Brain microvascular endothelial cell (primary cell): ENCODE measurements at regions not wholly inside any gene's neighbourhood (a gene's known extent, or its start where the extent isn't known, plus 50 kb on each side); places are given as distances from the start of the nearest gene placed in this dataset.
"Not testable (repeated sequence)": the region's sequence is repeated elsewhere in the genome, so short reads cannot be mapped to it uniquely, and the experiment has no call there.

Experiments
- DNase-seq: peaks from one replicate; pipeline ENCODE4 v3.0.0-alpha.2; 2020
- H3K27ac ChIP-seq: fragments of 250-450 bp; sonication (Bioruptor Pico); 2 replicates; pipeline ENCODE4 v1.5.1; 2020; ENCODE audit warnings: mild to moderate bottlenecking, moderate library complexity
- H3K27me3 ChIP-seq: fragments of 250-450 bp; sonication (Bioruptor Pico); replicated peaks from 2 replicates; pipeline ENCODE4 v1.5.1; 2020; ENCODE audit warnings: mild to moderate bottlenecking
- H3K36me3 ChIP-seq: fragments of 250-450 bp; sonication (Bioruptor Pico); replicated peaks from 2 replicates; pipeline ENCODE4 v1.5.1; 2020; ENCODE audit warnings: mild to moderate bottlenecking
- H3K4me3 ChIP-seq: 2 replicates; pipeline ENCODE4 v1.5.1; 2011; ENCODE audit warnings: low read depth, mild to moderate bottlenecking, control low read depth, low read length, moderate library complexity
- in situ Hi-C: cut with HindIII; loops from 2 replicates; pipeline ENCODE4 v1.10.0; 2017; ENCODE audit warnings: low sequenced_read_pairs, low pct_ligation_motif_present
- TF ChIP-seq, protein P1 (sequence below): IDR thresholded peaks from 2 replicates; pipeline ENCODE4 v1.5.1; 2011; ENCODE audit warnings: low read depth, mild to moderate bottlenecking, moderate library complexity, low read length, control low read depth, inconsistent platforms; ENCODE audit errors: missing control alignments

DNA sequence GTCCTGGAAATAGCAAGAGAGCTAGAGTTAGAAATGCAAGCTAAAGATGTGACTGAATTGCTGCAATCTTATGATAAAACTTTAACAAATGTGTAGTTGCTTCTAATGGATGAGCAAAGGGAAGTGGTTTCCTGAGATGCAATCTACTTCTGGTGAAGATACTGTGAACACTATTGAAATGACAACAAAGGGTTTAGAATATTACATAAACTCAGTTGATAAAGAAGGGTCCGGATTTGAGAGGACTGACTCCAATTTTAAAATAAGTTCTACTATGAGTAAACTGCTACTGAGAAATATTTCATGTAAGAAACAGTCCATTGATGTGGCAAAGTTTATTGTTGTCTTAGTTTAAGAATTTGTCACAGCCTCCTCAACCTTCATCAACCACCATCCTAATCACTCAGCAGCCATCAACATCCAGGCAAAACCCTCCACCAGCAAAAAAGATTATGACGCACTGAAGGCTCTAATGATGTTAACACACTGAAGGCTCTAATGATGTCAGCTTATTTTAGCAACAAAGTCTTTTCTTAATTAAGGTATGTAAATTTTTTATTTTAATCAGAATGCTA lies 376.2 kb downstream of the CDH10 start:
- Histone ChIP-seq H3K4me3 (no peak overlapping the region), H3K36me3 (no peaks in the 10 kb centered on the region), H3K27me3 (no peaks in the 10 kb centered on the region), H3K27ac (no peak overlapping the region)
- DNase-seq: no peak
- in situ Hi-C loops: no loop called here
- TF ChIP-seq, protein P1, sequence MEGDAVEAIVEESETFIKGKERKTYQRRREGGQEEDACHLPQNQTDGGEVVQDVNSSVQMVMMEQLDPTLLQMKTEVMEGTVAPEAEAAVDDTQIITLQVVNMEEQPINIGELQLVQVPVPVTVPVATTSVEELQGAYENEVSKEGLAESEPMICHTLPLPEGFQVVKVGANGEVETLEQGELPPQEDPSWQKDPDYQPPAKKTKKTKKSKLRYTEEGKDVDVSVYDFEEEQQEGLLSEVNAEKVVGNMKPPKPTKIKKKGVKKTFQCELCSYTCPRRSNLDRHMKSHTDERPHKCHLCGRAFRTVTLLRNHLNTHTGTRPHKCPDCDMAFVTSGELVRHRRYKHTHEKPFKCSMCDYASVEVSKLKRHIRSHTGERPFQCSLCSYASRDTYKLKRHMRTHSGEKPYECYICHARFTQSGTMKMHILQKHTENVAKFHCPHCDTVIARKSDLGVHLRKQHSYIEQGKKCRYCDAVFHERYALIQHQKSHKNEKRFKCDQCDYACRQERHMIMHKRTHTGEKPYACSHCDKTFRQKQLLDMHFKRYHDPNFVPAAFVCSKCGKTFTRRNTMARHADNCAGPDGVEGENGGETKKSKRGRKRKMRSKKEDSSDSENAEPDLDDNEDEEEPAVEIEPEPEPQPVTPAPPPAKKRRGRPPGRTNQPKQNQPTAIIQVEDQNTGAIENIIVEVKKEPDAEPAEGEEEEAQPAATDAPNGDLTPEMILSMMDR: no peak

DNA sequence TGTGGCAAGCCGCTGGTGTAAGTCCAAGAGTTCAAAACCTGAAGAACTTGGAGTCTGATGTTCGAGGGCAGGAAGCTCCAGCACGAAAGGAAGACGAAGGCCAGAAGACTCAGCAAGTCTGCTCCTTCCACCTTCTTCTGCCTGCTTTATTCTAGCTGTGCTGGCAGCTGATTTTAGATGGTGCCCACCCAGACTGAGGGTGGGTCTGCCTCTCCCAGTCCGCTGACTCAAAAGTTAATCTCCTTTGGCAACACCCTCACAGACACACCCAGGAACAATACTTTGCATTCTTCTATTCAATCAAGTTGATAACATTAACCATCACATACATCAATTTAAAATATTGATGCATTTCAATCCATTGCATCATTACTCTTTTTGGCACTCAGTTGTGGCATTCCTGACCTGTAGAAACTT lies 373.1 kb downstream of the CDH10 start:
- H3K27ac ChIP-seq, DNase-seq, H3K36me3 ChIP-seq, H3K27me3 ChIP-seq, H3K4me3 ChIP-seq, in situ Hi-C loops: not testable (repeated sequence)

DNA sequence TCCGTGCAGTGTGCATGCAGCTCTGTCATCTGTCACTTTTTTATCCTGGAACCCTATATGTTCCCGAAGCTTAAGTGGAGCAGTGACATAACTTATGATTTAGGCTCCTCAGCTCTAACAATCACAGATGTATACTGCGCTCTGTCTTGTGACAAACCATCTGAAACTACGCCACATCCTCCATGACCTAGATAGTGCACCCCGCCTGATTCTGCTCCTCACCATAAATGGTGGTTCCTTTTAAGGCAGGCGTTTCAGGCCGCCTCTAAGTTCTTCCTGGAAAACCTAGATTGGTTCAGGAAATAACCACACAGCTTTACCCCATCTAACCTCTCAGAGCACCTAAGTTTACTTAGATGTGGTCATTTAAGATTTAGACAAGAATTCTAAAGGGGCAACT lies 372.0 kb downstream of the CDH10 start:
- TF ChIP-seq, protein P1: no peak
- Histone ChIP-seq H3K36me3 (no peaks in the 10 kb centered on the region), H3K27ac (no peak overlapping the region), H3K27me3 (no peaks in the 10 kb centered on the region), H3K4me3 (no peak overlapping the region)
- in situ Hi-C loops: no loop called here
- DNase-seq: no peak

DNA sequence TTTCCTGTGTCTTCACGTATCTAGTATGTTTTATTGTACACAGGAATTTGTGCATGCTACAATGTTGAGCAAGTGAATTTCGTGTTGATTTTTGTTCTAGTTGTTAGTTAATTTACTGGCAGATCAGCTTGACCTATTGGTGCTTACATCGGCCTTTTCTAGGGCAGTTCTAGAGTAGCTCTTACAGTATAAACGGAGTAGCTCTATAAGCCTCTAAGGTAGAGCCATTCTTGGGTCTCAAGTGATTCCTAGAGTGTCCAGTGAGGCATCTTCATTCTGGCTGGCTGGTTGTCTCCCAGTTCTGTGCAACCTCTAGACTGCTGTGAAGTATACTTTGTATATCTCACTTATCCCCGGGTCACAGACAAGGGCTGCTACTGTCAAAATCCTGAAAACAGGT lies 364.6 kb downstream of the CDH10 start:
- TF ChIP-seq, protein P1: no peak
- in situ Hi-C loops: no loop called here

DNA sequence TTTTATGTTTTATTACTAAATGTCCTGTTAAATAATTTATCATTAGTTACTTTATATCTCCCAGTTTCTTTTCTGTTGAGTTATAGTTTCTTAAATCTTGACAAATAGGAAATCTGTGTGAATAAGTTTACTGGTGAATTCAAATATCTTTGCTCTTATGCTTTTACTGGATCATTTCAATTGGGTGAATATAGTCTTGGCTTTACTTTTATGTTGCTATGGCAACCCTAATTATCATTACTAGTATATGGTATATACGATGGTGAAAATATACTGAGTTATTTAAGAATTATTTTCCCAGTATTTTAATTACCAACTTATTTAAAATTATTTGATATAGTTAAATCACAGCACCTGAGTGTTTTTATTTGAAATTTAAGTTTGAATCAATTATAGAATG lies 363.0 kb downstream of the CDH10 start:
- no peak overlapping the region for H3K27ac ChIP-seq
- no peak for DNase-seq
- H3K27me3 ChIP-seq: no peaks in the 10 kb centered on the region
- no peak overlapping the region for H3K4me3 ChIP-seq
- in situ Hi-C loops: no loop called here
- no peaks in the 10 kb centered on the region for H3K36me3 ChIP-seq
- TF ChIP-seq, protein P1: no peak

More for the DNA sequence above, 364.6 kb downstream of the CDH10 start:
- no peak for DNase-seq
- H3K4me3 ChIP-seq: no peak overlapping the region
- H3K27me3 ChIP-seq: no peaks in the 10 kb centered on the region
- H3K36me3 ChIP-seq: no peaks in the 10 kb centered on the region
- H3K27ac ChIP-seq: no peak overlapping the region

DNA sequence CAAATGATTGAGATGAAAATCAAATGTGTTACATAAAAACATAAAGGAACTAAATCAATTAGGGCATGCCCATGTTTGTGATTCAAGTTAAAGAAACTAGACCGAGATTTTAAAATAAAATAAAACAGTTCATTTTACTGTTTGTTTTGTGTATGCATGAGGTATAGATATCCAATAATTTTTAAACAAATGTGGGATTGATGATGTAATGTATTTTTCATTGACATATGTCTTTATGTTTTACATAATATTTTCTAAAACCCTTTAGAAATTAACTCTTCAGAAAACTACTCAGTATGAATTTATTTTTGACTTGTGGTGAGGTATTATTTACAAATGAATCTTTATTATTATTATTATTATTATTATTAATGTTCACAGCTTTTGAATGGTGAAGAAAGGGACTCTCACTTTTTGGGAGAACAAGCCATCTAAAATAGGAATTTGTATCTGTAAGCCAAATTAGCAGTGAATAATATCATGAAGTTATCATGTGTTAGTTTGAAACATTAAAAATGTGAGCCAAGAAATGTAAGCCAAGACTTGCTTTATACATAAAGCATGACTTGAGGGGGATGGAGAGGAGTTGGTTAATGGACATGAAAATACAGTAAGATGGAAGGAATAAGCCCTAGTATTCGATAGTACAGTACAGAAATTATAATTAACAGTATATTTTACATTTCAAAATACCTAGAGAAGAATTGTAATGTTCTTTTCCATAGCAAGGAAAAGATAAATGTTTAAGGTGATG lies 355.0 kb downstream of the CDH10 start:
- DNase-seq: no peak
- Histone ChIP-seq H3K27me3 (no peaks in the 10 kb centered on the region), H3K36me3 (no peaks in the 10 kb centered on the region), H3K27ac (no peak overlapping the region), H3K4me3 (no peak overlapping the region)
- TF ChIP-seq, protein P1: no peak
- in situ Hi-C loops: no loop called here
